ENCODE measurements at regions not wholly inside any gene's neighbourhood (a gene's known extent, or its start where the extent isn't known, plus 50 kb on each side); places are given as distances from the start of the nearest gene placed in this dataset.

GRCh38 chr2:151056870-151057269 is 204.8 kb downstream of the RBM43 start:
- Histone ChIP-seq H2AFZ (ENCODE audit: low read length) (no peak overlapping the region), H4K5ac (ENCODE audit: insufficient read length, low read depth, low read length) (no peak overlapping the region), H2BK120ac (ENCODE audit: low read depth, low read length, poor library complexity, severe bottlenecking) (no peak overlapping the region), H3K4me2 (ENCODE audit: insufficient read depth, insufficient read length, low read length) (no peak overlapping the region), H2AK5ac (ENCODE audit: insufficient read length, low read length) (no peak overlapping the region), H2BK5ac (ENCODE audit: insufficient read length, low read length) (no peak overlapping the region), H3K9me3 (ENCODE audit: control insufficient read depth, low read depth, low read length) (no peaks in the 10 kb centered on the region), H3K27me3 (ENCODE audit: insufficient read depth, low read length) (no peaks in the 10 kb centered on the region), H4K91ac (ENCODE audit: insufficient read length, low read depth, low read length) (no peak overlapping the region), H3T11ph (ENCODE audit: low read length) (no peak overlapping the region), H2BK15ac (ENCODE audit: low read depth, low read length) (no peak overlapping the region), H3K9ac (ENCODE audit: extremely low read depth, insufficient read length, low read length) (no peak overlapping the region), H3K4ac (ENCODE audit: low read depth, low read length) (no peak overlapping the region), H3K79me1 (ENCODE audit: insufficient read depth, low read depth, low read length, poor library complexity, severe bottlenecking) (no peaks in the 10 kb centered on the region), H3K14ac (ENCODE audit: insufficient read depth, low read length) (no peak overlapping the region), H3K79me2 (ENCODE audit: insufficient read depth, low read length) (no peaks in the 10 kb centered on the region), H2BK12ac (ENCODE audit: insufficient read length, low read depth, low read length) (no peak overlapping the region), H4K8ac (replicated peaks; ENCODE audit: insufficient read length, low read depth, low read length) (no peak overlapping the region), H4K20me1 (ENCODE audit: control insufficient read depth, insufficient read depth, insufficient read length) (no peaks in the 10 kb centered on the region), H3K18ac (ENCODE audit: insufficient read length, low read depth, low read length) (no peak overlapping the region), H3K56ac (ENCODE audit: insufficient read length, low read depth, low read length) (no peak overlapping the region), H3K23ac (ENCODE audit: insufficient read length, low read depth, low read length) (no peak overlapping the region), H3K27ac (ENCODE audit: insufficient read length, low read depth, low read length) (no peak overlapping the region), H2BK20ac (ENCODE audit: low read depth, low read length, poor library complexity, severe bottlenecking) (no peak overlapping the region), H3K4me1 (ENCODE audit: insufficient read depth, low read length) (no peaks in the 10 kb centered on the region), H3K23me2 (ENCODE audit: insufficient read length, low read depth, low read length, poor library complexity, severe bottlenecking) (no peaks in the 10 kb centered on the region)
- Mint-ChIP-seq H3K4me3 (no peak overlapping the region), H3K27me3 (ENCODE audit: low read depth) (no peaks in the 10 kb centered on the region), H3K27ac (no peak overlapping the region), H3K36me3 (ENCODE audit: insufficient read depth in 1 of 3, low read depth in 3 of 3) (peaks cover 0 to 2% (median 0%) of the 10 kb centered on the region in 3 experiments; a peak in 1 of 7 replicates), H3K9me3 (no peaks in the 10 kb centered on the region; a peak in 1 of 5 replicates), H3K4me1 (peaks cover 0 to 13% of the 10 kb centered on the region in 2 experiments; a peak in 2 of 4 replicates)
- DNase-seq = no peak
- WGBS (ENCODE audit: extremely low coverage, insufficient read length, low lambda C conversion rate) = no CpG with 5 or more reads among the region's 1 CpG
- TF ChIP-seq CTCF (conservative IDR thresholded peaks at IDR 0.05) = no peak

Measured in H9 (cell line).